NB4 (cell line): ENCODE measurements at regions not wholly inside any gene's neighbourhood (a gene's known extent, or its start where the extent isn't known, plus 50 kb on each side); places are given as distances from the start of the nearest gene placed in this dataset.

Experiments used
- POLR2A ChIP-seq: IDR thresholded peaks from 2 replicates; pipeline ENCODE4 v1.6.1; 2011; ENCODE audit warnings: mild to moderate bottlenecking; ENCODE audit not compliant: insufficient read length; ENCODE audit errors: extremely low read depth
- TF ChIP-seq, protein P1 (sequence below): IDR thresholded peaks from one replicate; pipeline ENCODE4 v1.5.1; 2012; ENCODE audit warnings: low read depth, low read length
- TF ChIP-seq, protein P2 (sequence below): IDR thresholded peaks from 2 replicates; pipeline ENCODE4 v1.6.1; 2011; ENCODE audit warnings: low read depth, low read length

DNA sequence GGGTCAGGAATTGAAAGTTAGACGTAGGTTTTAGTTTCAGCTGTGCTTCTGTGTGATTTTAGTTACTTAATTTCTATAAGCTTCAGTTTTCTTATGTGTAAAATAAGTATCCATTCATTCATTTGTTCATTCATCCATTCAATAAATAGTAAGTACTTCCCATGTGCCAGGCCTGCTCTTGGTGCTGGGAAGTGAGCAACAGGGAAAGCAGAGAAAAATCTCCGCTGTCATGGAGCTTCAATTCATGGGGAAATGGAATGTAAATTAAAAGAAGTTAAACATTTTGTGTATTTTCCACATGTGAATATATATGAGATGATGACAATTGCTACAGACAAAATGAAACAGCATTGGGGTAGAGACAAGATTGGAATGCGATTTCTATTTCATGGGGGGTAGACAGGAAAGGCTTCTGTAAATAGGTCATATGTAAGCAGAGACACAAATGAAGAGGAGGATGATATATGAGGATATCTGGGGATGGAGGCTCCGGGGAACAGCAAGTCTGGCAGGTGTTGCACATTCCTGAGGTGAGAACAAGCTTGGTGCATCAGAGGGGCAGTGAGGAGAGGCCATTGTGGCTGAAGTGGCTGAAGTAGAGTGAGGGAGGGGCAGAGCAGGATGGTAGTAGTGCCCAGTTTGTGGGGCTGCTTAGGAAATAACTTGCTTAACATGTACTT, 66.2 kb downstream of the FHIP1A start:
- TF ChIP-seq, protein P1, sequence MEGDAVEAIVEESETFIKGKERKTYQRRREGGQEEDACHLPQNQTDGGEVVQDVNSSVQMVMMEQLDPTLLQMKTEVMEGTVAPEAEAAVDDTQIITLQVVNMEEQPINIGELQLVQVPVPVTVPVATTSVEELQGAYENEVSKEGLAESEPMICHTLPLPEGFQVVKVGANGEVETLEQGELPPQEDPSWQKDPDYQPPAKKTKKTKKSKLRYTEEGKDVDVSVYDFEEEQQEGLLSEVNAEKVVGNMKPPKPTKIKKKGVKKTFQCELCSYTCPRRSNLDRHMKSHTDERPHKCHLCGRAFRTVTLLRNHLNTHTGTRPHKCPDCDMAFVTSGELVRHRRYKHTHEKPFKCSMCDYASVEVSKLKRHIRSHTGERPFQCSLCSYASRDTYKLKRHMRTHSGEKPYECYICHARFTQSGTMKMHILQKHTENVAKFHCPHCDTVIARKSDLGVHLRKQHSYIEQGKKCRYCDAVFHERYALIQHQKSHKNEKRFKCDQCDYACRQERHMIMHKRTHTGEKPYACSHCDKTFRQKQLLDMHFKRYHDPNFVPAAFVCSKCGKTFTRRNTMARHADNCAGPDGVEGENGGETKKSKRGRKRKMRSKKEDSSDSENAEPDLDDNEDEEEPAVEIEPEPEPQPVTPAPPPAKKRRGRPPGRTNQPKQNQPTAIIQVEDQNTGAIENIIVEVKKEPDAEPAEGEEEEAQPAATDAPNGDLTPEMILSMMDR: no peak
- no peak for TF ChIP-seq POLR2A
- TF ChIP-seq, protein P2, sequence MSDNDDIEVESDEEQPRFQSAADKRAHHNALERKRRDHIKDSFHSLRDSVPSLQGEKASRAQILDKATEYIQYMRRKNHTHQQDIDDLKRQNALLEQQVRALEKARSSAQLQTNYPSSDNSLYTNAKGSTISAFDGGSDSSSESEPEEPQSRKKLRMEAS: no peak
